HepG2 (cell line): ENCODE measurements at regions not wholly inside any gene's neighbourhood (a gene's known extent, or its start where the extent isn't known, plus 50 kb on each side); places are given as distances from the start of the nearest gene placed in this dataset.

Experiments used
- ATAC-seq: fragments of 200-7000 bp; cut with Tn5 transposase; 3 replicates; pipeline ENCODE4 v1.9.1; 2020; ENCODE audit warnings: mild to moderate bottlenecking, moderate library complexity
- BruUV-seq: library from RNA; stranded (reverse); fragments of 400-500 nt; replicated peaks from 2 replicates; lab custom pipeline; 2021; lab: Mats Ljungman, UMichigan
- CTCF ChIA-PET: fragments of 300-600 bp; formaldehyde crosslinking; extraction: SDS; loops from one replicate; lab custom pipeline; 2021; ENCODE audit warnings: low total read pairs, inconsistent platforms, low intra/inter-chr PET ratio; lab: Yijun Ruan, JAX
- POLR2A ChIA-PET: fragments of 350-600 bp; sonication (Branson Sonifier 250); formaldehyde crosslinking; loops from one replicate; lab custom pipeline; 2020; ENCODE audit warnings: antibody characterized with exemption, inconsistent platforms; lab: Yijun Ruan, JAX
- DNase-seq: peaks from one replicate; pipeline ENCODE4 v3.0.0-alpha.2; 2015; ENCODE audit warnings: low spot score
- FAIRE-seq: peaks from 3 replicates; lab custom pipeline; 2011; peaks lifted over from hg19 to GRCh38; lab: Jason Lieb, UNC
- H2AFZ ChIP-seq: one replicate; pipeline ENCODE4 v1.6.1; 2011; ENCODE audit warnings: low read length, inconsistent platforms
- H3K27ac ChIP-seq: fragments of 300-600 bp; 3 replicates; pipeline ENCODE4 v1.8.0; 2011; ENCODE audit warnings: mixed run types, mild to moderate bottlenecking, mixed read lengths, low read length, inconsistent platforms; ENCODE audit not compliant: insufficient read depth; ENCODE audit errors: extremely low read length
- H3K27me3 ChIP-seq, 2 experiments: fragments of 200-600 bp in 1 of 2; 2 replicates in 1 of 2; 3 replicates in 1 of 2; pipeline versions ENCODE4 v1.6.0 to v1.8.0; 2011; ENCODE audit warnings: low read length in 2 of 2, mild to moderate bottlenecking in 2 of 2, moderate library complexity in 2 of 2, inconsistent platforms in 1 of 2; ENCODE audit not compliant: insufficient read depth in 2 of 2, control insufficient read depth in 1 of 2
- H3K36me3 ChIP-seq, 2 experiments: fragments of 200-600 bp in 1 of 2; replicated peaks in 1 of 2; 2 replicates in 1 of 2; 3 replicates in 1 of 2; pipeline versions ENCODE4 v1.5.1 to v1.8.0; 2011; ENCODE audit warnings: low read length in 2 of 2, inconsistent platforms in 1 of 2; ENCODE audit not compliant: insufficient read depth in 2 of 2, control insufficient read depth in 1 of 2
- H3K4me1 ChIP-seq: 2 replicates; pipeline ENCODE4 v1.5.1; 2012; ENCODE audit warnings: low read length, inconsistent platforms; ENCODE audit not compliant: insufficient read depth
- H3K4me2 ChIP-seq: 2 replicates; pipeline ENCODE4 v1.6.0; 2011; ENCODE audit warnings: low read depth, low read length, inconsistent platforms
- H3K4me3 ChIP-seq, 3 experiments: fragments of 200-600 bp in 1 of 3; sonication (generic), shearing (Covaris generic) in 1 of 3; replicated peaks in 1 of 3; 2 replicates each; pipeline ENCODE4 v1.5.1; 2011 to 2016; ENCODE audit warnings: low read length in 3 of 3, inconsistent platforms in 2 of 3, low read depth in 2 of 3, mild to moderate bottlenecking in 2 of 3, control low read depth in 1 of 3, mixed read lengths in 1 of 3; ENCODE audit not compliant: insufficient read depth in 1 of 3
- H3K79me2 ChIP-seq: one replicate; pipeline ENCODE4 v1.6.1; 2011; ENCODE audit warnings: low read length, inconsistent platforms; ENCODE audit not compliant: insufficient read depth
- H3K9ac ChIP-seq: 2 replicates; pipeline ENCODE4 v1.6.0; 2011; ENCODE audit warnings: mild to moderate bottlenecking, low read depth, low read length, inconsistent platforms; ENCODE audit not compliant: insufficient read depth
- H3K9me3 ChIP-seq: 2 replicates; pipeline ENCODE4 v1.5.1; 2012; ENCODE audit warnings: mild to moderate bottlenecking, low read length
- H4K20me1 ChIP-seq: 2 replicates; pipeline ENCODE4 v1.6.0; 2011; ENCODE audit warnings: inconsistent platforms, mild to moderate bottlenecking, low read length, moderate library complexity; ENCODE audit not compliant: insufficient read depth
- BRD4 ChIP-seq: sonication (generic); formaldehyde crosslinking; IDR thresholded peaks from 2 replicates; pipeline ENCODE4 v1.4.0; 2020; ENCODE audit warnings: missing genetic modification reagents
- FOXP1 ChIP-seq, 2 experiments: fragments of 450-650 bp in 1 of 2; IDR thresholded peaks; 2 replicates each; pipeline ENCODE4 v1.6.1; 2017 to 2018; ENCODE audit warnings: antibody characterized with exemption in 1 of 2
- LCORL ChIP-seq, 2 experiments: fragments of 450-650 bp in 1 of 2; sonication (generic) in 1 of 2; formaldehyde crosslinking in 1 of 2; IDR thresholded peaks; 2 replicates each; pipeline versions ENCODE4 v1.5.0 to v1.6.1; 2017 to 2020; ENCODE audit warnings: antibody characterized with exemption in 1 of 2, missing genetic modification reagents in 1 of 2
- MBNL3 ChIP-seq: fragments of 250-450 bp; sonication (Bioruptor Pico); conservative IDR thresholded peaks from 2 replicates; pipeline ENCODE4 v1.8.0; 2022; ENCODE audit warnings: mild to moderate bottlenecking, inconsistent platforms
- MED8 ChIP-seq: sonication (generic); formaldehyde crosslinking; IDR thresholded peaks from 2 replicates; pipeline ENCODE4 v1.8.1; 2023; ENCODE audit warnings: mild to moderate bottlenecking, missing genetic modification reagents; ENCODE audit not compliant: insufficient replicate concordance
- NFKB2 ChIP-seq: sonication (generic); formaldehyde crosslinking; IDR thresholded peaks from 2 replicates; pipeline ENCODE4 v1.4.0; 2020; ENCODE audit warnings: missing genetic modification reagents, borderline replicate concordance
- RARG ChIP-seq: sonication (generic); formaldehyde crosslinking; IDR thresholded peaks from 2 replicates; pipeline ENCODE4 v1.4.0; 2020; ENCODE audit warnings: low read depth, mild to moderate bottlenecking, missing genetic modification reagents
- REL ChIP-seq: sonication (generic); formaldehyde crosslinking; conservative IDR thresholded peaks from 2 replicates; pipeline ENCODE4 v1.8.0; 2022; ENCODE audit warnings: mild to moderate bottlenecking, missing genetic modification reagents, moderate library complexity
- SP2 ChIP-seq: sonication (generic); formaldehyde crosslinking; IDR thresholded peaks from 2 replicates; pipeline ENCODE4 v1.5.1; 2020; ENCODE audit warnings: mild to moderate bottlenecking, missing genetic modification reagents
- ZNF20 ChIP-seq: sonication (generic); formaldehyde crosslinking; IDR thresholded peaks from 2 replicates; pipeline ENCODE4 v1.4.0; 2020; ENCODE audit warnings: mild to moderate bottlenecking, moderate library complexity, missing genetic modification reagents
- ZNF264 ChIP-seq: sonication (generic); formaldehyde crosslinking; IDR thresholded peaks from 2 replicates; pipeline ENCODE4 v1.4.0; 2020; ENCODE audit warnings: missing genetic modification reagents
- ZNF282 ChIP-seq: fragments of 450-650 bp; IDR thresholded peaks from 2 replicates; pipeline ENCODE4 v1.6.1; 2018; ENCODE audit not compliant: partially characterized antibody
- ZNF326 ChIP-seq: sonication (generic); formaldehyde crosslinking; IDR thresholded peaks from 2 replicates; pipeline ENCODE4 v1.4.0; 2020; ENCODE audit warnings: missing genetic modification reagents, borderline replicate concordance
- ZNF337 ChIP-seq: sonication (generic); formaldehyde crosslinking; IDR thresholded peaks from 2 replicates; pipeline ENCODE4 v1.5.1; 2020; ENCODE audit warnings: missing genetic modification reagents, low read depth, mild to moderate bottlenecking, borderline replicate concordance
- ZNF782 ChIP-seq: sonication (generic); formaldehyde crosslinking; IDR thresholded peaks from 2 replicates; pipeline ENCODE4 v1.4.0; 2020; ENCODE audit warnings: missing genetic modification reagents, mild to moderate bottlenecking, borderline replicate concordance
- WGBS: methylation state at CpG from one replicate; pipeline ENCODE4 v1.1.6; 2017; ENCODE audit warnings: low lambda C conversion rate; 5-methylcytosine and 5-hydroxymethylcytosine counted together
- in situ Hi-C: cut with HindIII; loops from 2 replicates; pipeline ENCODE4 v1.10.0; 2017; ENCODE audit warnings: low pct_unique_long_range_greater_than_20kb; ENCODE audit not compliant: extremely low pct_ligation_motif_present
- intact Hi-C: fragments of 100-400 bp; cut with micrococcal nuclease; formaldehyde crosslinking; loops from one replicate; pipeline ENCODE4 v1.10.0; 2022; ENCODE audit not compliant: unreplicated experiment
- TF ChIP-seq, protein P1 (sequence below): sonication (generic); formaldehyde crosslinking; IDR thresholded peaks from 2 replicates; pipeline ENCODE4 v1.4.0; 2020; ENCODE audit warnings: low read depth, missing genetic modification reagents
- TF ChIP-seq, protein P2 (sequence below): sonication (generic); IDR thresholded peaks from 2 replicates; pipeline ENCODE4 v1.6.1; 2016; ENCODE audit warnings: low read depth, borderline replicate concordance
- TF ChIP-seq, protein P3 (sequence below): sonication (generic); formaldehyde crosslinking; IDR thresholded peaks from 2 replicates; pipeline ENCODE4 v1.5.0; 2020; ENCODE audit warnings: mild to moderate bottlenecking, missing genetic modification reagents

DNA sequence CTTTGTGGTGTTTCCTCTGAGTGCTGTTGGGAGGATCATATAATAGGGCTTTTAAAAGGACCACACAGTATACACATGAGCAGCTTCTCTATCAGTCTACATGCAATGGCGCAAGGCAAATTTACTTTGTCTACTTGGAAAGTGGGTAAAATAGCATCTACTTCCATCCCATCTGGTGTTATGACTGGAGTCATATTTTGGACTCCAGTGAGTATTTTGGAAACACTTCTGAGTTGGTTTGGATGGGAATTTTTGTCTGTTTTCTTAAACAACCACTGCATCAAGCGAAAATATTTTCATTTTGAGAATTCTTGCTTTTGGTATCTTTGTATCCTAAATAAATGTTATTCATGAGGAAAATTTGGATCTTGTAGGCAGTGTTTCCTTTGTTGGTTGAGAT is 220.8 kb downstream of the NMUR2 start (continued):
- TF ChIP-seq, protein P1, sequence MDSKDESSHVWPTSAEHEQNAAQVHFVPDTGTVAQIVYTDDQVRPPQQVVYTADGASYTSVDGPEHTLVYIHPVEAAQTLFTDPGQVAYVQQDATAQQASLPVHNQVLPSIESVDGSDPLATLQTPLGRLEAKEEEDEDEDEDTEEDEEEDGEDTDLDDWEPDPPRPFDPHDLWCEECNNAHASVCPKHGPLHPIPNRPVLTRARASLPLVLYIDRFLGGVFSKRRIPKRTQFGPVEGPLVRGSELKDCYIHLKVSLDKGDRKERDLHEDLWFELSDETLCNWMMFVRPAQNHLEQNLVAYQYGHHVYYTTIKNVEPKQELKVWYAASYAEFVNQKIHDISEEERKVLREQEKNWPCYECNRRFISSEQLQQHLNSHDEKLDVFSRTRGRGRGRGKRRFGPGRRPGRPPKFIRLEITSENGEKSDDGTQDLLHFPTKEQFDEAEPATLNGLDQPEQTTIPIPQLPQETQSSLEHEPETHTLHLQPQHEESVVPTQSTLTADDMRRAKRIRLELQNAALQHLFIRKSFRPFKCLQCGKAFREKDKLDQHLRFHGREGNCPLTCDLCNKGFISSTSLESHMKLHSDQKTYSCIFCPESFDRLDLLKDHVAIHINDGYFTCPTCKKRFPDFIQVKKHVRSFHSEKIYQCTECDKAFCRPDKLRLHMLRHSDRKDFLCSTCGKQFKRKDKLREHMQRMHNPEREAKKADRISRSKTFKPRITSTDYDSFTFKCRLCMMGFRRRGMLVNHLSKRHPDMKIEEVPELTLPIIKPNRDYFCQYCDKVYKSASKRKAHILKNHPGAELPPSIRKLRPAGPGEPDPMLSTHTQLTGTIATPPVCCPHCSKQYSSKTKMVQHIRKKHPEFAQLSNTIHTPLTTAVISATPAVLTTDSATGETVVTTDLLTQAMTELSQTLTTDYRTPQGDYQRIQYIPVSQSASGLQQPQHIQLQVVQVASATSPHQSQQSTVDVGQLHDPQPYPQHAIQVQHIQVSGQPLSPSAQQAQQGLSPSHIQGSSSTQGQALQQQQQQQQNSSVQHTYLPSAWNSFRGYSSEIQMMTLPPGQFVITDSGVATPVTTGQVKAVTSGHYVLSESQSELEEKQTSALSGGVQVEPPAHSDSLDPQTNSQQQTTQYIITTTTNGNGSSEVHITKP (CRISPR knock-in tag): no peak
- TF ChIP-seq LCORL (IDR thresholded peaks at IDR 0.05) (no peak), LCORL (CRISPR knock-in tag; IDR thresholded peaks at IDR 0.05) (no peak), ZNF282 (no peak), NFKB2 (CRISPR knock-in tag) (no peak)

DNA sequence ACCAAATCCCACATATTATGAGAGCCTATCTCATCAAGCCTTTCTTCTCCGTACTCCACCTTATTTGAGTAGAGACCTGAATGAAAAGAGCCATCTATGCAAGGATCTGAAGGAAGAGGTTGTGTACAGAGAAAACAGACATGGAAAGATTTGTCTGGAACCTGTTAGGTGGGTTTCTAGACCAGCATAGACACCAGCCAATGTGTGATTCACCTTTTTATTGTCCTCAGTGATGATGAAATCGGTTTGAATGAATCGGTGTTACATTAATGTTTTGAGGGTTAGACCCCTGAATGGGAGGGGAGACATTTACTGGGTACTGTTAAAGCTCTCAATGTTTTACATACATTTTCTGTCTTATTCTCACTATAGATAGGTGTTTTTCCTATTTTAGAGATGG is 223.6 kb downstream of the NMUR2 start:
- Histone ChIP-seq H3K4me2 (no peak overlapping the region), H3K27me3 (no peaks in the 10 kb centered on the region), H3K79me2 (no peaks in the 10 kb centered on the region), H3K9ac (no peak overlapping the region), H3K36me3 (no peaks in the 10 kb centered on the region), H3K4me3 (no peak overlapping the region), H3K4me1 (peaks cover 5% of the 10 kb centered on the region; the same call in 1 of the 2 replicates), H3K9me3 (peaks cover 11% of the 10 kb centered on the region; the same call in 1 of the 2 replicates), H4K20me1 (no peaks in the 10 kb centered on the region), H2AFZ (no peak overlapping the region), H3K27ac (no peak overlapping the region)
- POLR2A ChIA-PET: no interaction called here
- DNase-seq (no peak), FAIRE-seq (no peak), ATAC-seq (no peak)
- intact Hi-C loops (no loop called here), in situ Hi-C loops (no loop called here)
- no TSS peak for BruUV-seq
- WGBS: 17% methylated on average over 3 of the region's 3 CpGs
- CTCF ChIA-PET: no interaction called here
- no peak for TF ChIP-seq MED8
- no peak for TF ChIP-seq ZNF20 (CRISPR knock-in tag)
- TF ChIP-seq MBNL3 (CRISPR knock-in tag): no peak
- TF ChIP-seq, protein P2, sequence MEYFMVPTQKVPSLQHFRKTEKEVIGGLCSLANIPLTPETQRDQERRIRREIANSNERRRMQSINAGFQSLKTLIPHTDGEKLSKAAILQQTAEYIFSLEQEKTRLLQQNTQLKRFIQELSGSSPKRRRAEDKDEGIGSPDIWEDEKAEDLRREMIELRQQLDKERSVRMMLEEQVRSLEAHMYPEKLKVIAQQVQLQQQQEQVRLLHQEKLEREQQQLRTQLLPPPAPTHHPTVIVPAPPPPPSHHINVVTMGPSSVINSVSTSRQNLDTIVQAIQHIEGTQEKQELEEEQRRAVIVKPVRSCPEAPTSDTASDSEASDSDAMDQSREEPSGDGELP: no peak
- TF ChIP-seq ZNF337: no peak
- TF ChIP-seq RARG: no peak
- TF ChIP-seq, protein P3, sequence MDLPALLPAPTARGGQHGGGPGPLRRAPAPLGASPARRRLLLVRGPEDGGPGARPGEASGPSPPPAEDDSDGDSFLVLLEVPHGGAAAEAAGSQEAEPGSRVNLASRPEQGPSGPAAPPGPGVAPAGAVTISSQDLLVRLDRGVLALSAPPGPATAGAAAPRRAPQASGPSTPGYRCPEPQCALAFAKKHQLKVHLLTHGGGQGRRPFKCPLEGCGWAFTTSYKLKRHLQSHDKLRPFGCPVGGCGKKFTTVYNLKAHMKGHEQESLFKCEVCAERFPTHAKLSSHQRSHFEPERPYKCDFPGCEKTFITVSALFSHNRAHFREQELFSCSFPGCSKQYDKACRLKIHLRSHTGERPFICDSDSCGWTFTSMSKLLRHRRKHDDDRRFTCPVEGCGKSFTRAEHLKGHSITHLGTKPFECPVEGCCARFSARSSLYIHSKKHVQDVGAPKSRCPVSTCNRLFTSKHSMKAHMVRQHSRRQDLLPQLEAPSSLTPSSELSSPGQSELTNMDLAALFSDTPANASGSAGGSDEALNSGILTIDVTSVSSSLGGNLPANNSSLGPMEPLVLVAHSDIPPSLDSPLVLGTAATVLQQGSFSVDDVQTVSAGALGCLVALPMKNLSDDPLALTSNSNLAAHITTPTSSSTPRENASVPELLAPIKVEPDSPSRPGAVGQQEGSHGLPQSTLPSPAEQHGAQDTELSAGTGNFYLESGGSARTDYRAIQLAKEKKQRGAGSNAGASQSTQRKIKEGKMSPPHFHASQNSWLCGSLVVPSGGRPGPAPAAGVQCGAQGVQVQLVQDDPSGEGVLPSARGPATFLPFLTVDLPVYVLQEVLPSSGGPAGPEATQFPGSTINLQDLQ: no peak
- no peak for TF ChIP-seq REL (CRISPR knock-in tag)
- TF ChIP-seq ZNF264: no peak
- TF ChIP-seq ZNF782: no peak
- TF ChIP-seq SP2 (CRISPR knock-in tag): no peak
- no peak for TF ChIP-seq FOXP1 (IDR thresholded peaks at IDR 0.05)
- no peak for TF ChIP-seq FOXP1 (CRISPR knock-in tag; IDR thresholded peaks at IDR 0.05)
- TF ChIP-seq BRD4 (CRISPR knock-in tag): no peak
- TF ChIP-seq ZNF326 (CRISPR knock-in tag): no peak
